HEK293 (cell line): ENCODE measurements at regions not wholly inside any gene's neighbourhood (a gene's known extent, or its start where the extent isn't known, plus 50 kb on each side); places are given as distances from the start of the nearest gene placed in this dataset.

Source experiments
- CTCF ChIA-PET: fragments of 350-600 bp; formaldehyde crosslinking; extraction: SDS; loops from one replicate; lab custom pipeline; 2021; ENCODE audit warnings: antibody characterized with exemption; lab: Yijun Ruan, JAX
- POLR2A ChIA-PET: fragments of 300-600 bp; formaldehyde crosslinking; extraction: SDS; loops from one replicate; lab custom pipeline; 2020; ENCODE audit warnings: antibody characterized with exemption, inconsistent platforms; lab: Yijun Ruan, JAX
- H3K27ac ChIP-seq: fragments of 200-500 bp; sonication (Bioruptor generic); 2 replicates; pipeline ENCODE4 v1.5.1; 2014; ENCODE audit warnings: low read depth, low read length, control low read depth, inconsistent platforms; ENCODE audit errors: extremely low read depth
- H3K36me3 ChIP-seq, 2 experiments: fragments of 200-500 bp in 1 of 2; sonication (Bioruptor generic) in 1 of 2; 1 replicate in 1 of 2; 2 replicates in 1 of 2; pipeline ENCODE4 v1.5.1; 2014 to 2017; ENCODE audit warnings: inconsistent platforms in 2 of 2, low read length in 2 of 2; ENCODE audit not compliant: control insufficient read depth in 2 of 2, insufficient read depth in 1 of 2
- H3K4me1 ChIP-seq: fragments of 200-500 bp; sonication (Bioruptor generic); 2 replicates; pipeline ENCODE4 v1.5.1; 2014; ENCODE audit warnings: mild to moderate bottlenecking, low read length, inconsistent platforms; ENCODE audit not compliant: control insufficient read depth, insufficient read depth
- H3K4me3 ChIP-seq: 2 replicates; pipeline ENCODE4 v1.5.1; 2011; ENCODE audit warnings: low read depth, mild to moderate bottlenecking, control low read depth, low read length, moderate library complexity
- H3K9me3 ChIP-seq: fragments of 200-500 bp; sonication (Bioruptor generic); 2 replicates; pipeline ENCODE4 v1.5.1; 2014; ENCODE audit warnings: low read depth, low read length, inconsistent platforms; ENCODE audit not compliant: control insufficient read depth, insufficient read depth
- KLF10 ChIP-seq: fragments of 450-650 bp; IDR thresholded peaks from 2 replicates; pipeline ENCODE4 v1.5.1; 2018; ENCODE audit warnings: missing biosample characterization, mild to moderate bottlenecking, missing genetic modification characterization
- RBAK ChIP-seq: fragments of 450-650 bp; formaldehyde crosslinking; IDR thresholded peaks from 2 replicates; pipeline ENCODE4 v1.5.1; 2016; ENCODE audit warnings: missing biosample characterization, missing genetic modification characterization
- TRIM28 ChIP-seq: IDR thresholded peaks from 2 replicates; pipeline ENCODE4 v1.6.1; 2011; ENCODE audit warnings: low read length, control low read depth, borderline replicate concordance
- ZBTB20 ChIP-seq: fragments of 450-650 bp; formaldehyde crosslinking; IDR thresholded peaks from 2 replicates; pipeline ENCODE4 v1.5.1; 2016; ENCODE audit warnings: missing biosample characterization, missing genetic modification characterization
- ZBTB26 ChIP-seq: fragments of 450-650 bp; formaldehyde crosslinking; optimal IDR thresholded peaks from 2 replicates; pipeline ENCODE3; 2016; ENCODE audit warnings: missing biosample characterization, mild to moderate bottlenecking, missing genetic modification characterization
- ZBTB7A ChIP-seq: fragments of 450-650 bp; formaldehyde crosslinking; IDR thresholded peaks from 2 replicates; pipeline ENCODE4 v1.5.1; 2016; ENCODE audit warnings: low read depth, missing biosample characterization, missing genetic modification characterization
- ZFP3 ChIP-seq: fragments of 450-650 bp; formaldehyde crosslinking; IDR thresholded peaks from 2 replicates; pipeline ENCODE4 v1.5.1; 2016; ENCODE audit warnings: low read depth, missing biosample characterization, missing genetic modification characterization
- ZFP41 ChIP-seq: fragments of 450-650 bp; formaldehyde crosslinking; IDR thresholded peaks from 2 replicates; pipeline ENCODE4 v1.5.1; 2016; ENCODE audit warnings: missing biosample characterization, missing genetic modification characterization, borderline replicate concordance
- ZNF16 ChIP-seq: fragments of 450-650 bp; formaldehyde crosslinking; IDR thresholded peaks from 2 replicates; pipeline ENCODE4 v1.5.1; 2016; ENCODE audit warnings: low read depth, missing biosample characterization, missing genetic modification characterization
- ZNF2 ChIP-seq: fragments of 450-650 bp; formaldehyde crosslinking; IDR thresholded peaks from 2 replicates; pipeline ENCODE4 v1.5.1; 2016; ENCODE audit warnings: missing biosample characterization, missing genetic modification characterization
- ZNF202 ChIP-seq: fragments of 450-650 bp; formaldehyde crosslinking; IDR thresholded peaks from 2 replicates; pipeline ENCODE4 v1.5.1; 2016; ENCODE audit warnings: missing biosample characterization, missing genetic modification characterization, borderline replicate concordance
- ZNF211 ChIP-seq: fragments of 450-650 bp; formaldehyde crosslinking; IDR thresholded peaks from 2 replicates; pipeline ENCODE4 v1.5.1; 2016; ENCODE audit warnings: low read depth, missing biosample characterization, missing genetic modification characterization
- ZNF23 ChIP-seq: fragments of 450-650 bp; formaldehyde crosslinking; IDR thresholded peaks from 2 replicates; pipeline ENCODE4 v1.5.1; 2016; ENCODE audit warnings: missing biosample characterization, missing genetic modification characterization, borderline replicate concordance
- ZNF24 ChIP-seq: fragments of 450-650 bp; formaldehyde crosslinking; IDR thresholded peaks from 2 replicates; pipeline ENCODE4 v1.5.1; 2016; ENCODE audit warnings: missing biosample characterization, missing genetic modification characterization
- ZNF266 ChIP-seq: fragments of 450-650 bp; formaldehyde crosslinking; IDR thresholded peaks from 2 replicates; pipeline ENCODE4 v1.5.1; 2016; ENCODE audit warnings: missing biosample characterization, missing genetic modification characterization, low read depth
- ZNF324 ChIP-seq: fragments of 450-650 bp; formaldehyde crosslinking; IDR thresholded peaks from 2 replicates; pipeline ENCODE4 v1.5.1; 2016; ENCODE audit warnings: missing biosample characterization, missing genetic modification characterization
- ZNF404 ChIP-seq: fragments of 450-650 bp; formaldehyde crosslinking; IDR thresholded peaks from 2 replicates; pipeline ENCODE4 v1.5.1; 2017; ENCODE audit warnings: missing biosample characterization, missing genetic modification characterization
- ZNF423 ChIP-seq: fragments of 450-650 bp; formaldehyde crosslinking; IDR thresholded peaks from 2 replicates; pipeline ENCODE4 v1.5.1; 2016; ENCODE audit warnings: missing biosample characterization, missing genetic modification characterization
- ZNF433 ChIP-seq: fragments of 450-650 bp; formaldehyde crosslinking; IDR thresholded peaks from 2 replicates; pipeline ENCODE4 v1.5.1; 2016; ENCODE audit warnings: missing biosample characterization, missing genetic modification characterization, low read depth
- ZNF501 ChIP-seq: fragments of 450-650 bp; formaldehyde crosslinking; IDR thresholded peaks from 2 replicates; pipeline ENCODE4 v1.5.1; 2016; ENCODE audit warnings: missing biosample characterization, missing genetic modification characterization
- ZNF514 ChIP-seq: fragments of 450-650 bp; formaldehyde crosslinking; IDR thresholded peaks from 2 replicates; pipeline ENCODE4 v1.5.1; 2016; ENCODE audit warnings: missing biosample characterization, missing genetic modification characterization
- ZNF544 ChIP-seq: fragments of 450-650 bp; formaldehyde crosslinking; IDR thresholded peaks from 2 replicates; pipeline ENCODE4 v1.5.0; 2017; ENCODE audit warnings: missing biosample characterization, missing genetic modification characterization
- ZNF600 ChIP-seq: fragments of 450-650 bp; formaldehyde crosslinking; IDR thresholded peaks from 2 replicates; pipeline ENCODE4 v1.5.1; 2016; ENCODE audit warnings: missing biosample characterization, missing genetic modification characterization
- ZNF664 ChIP-seq: fragments of 450-650 bp; formaldehyde crosslinking; IDR thresholded peaks from 2 replicates; pipeline ENCODE4 v1.5.1; 2016; ENCODE audit warnings: missing biosample characterization, missing genetic modification characterization
- ZNF701 ChIP-seq: fragments of 450-650 bp; formaldehyde crosslinking; IDR thresholded peaks from 2 replicates; pipeline ENCODE4 v1.5.1; 2016; ENCODE audit warnings: missing biosample characterization, missing genetic modification characterization
- ZNF776 ChIP-seq: fragments of 450-650 bp; formaldehyde crosslinking; IDR thresholded peaks from 2 replicates; pipeline ENCODE4 v1.5.0; 2017; ENCODE audit warnings: missing biosample characterization, missing genetic modification characterization, borderline replicate concordance
- ZNF791 ChIP-seq: fragments of 450-650 bp; formaldehyde crosslinking; IDR thresholded peaks from 2 replicates; pipeline ENCODE4 v1.5.1; 2016; ENCODE audit warnings: missing biosample characterization, missing genetic modification characterization
- ZNF830 ChIP-seq: fragments of 450-650 bp; IDR thresholded peaks from 2 replicates; pipeline ENCODE4 v1.5.0; 2018; ENCODE audit warnings: missing biosample characterization, missing genetic modification characterization, low read depth, mild to moderate bottlenecking, moderate library complexity
- ZSCAN30 ChIP-seq: fragments of 450-650 bp; IDR thresholded peaks from 2 replicates; pipeline ENCODE4 v1.5.1; 2018; ENCODE audit warnings: missing biosample characterization, mild to moderate bottlenecking, missing genetic modification characterization, moderate library complexity
- TF ChIP-seq, protein P1 (sequence below): IDR thresholded peaks from 2 replicates; pipeline ENCODE4 v1.6.1; 2011; ENCODE audit warnings: mild to moderate bottlenecking, low read depth, low read length, borderline replicate concordance
- TF ChIP-seq, protein P2 (sequence below): fragments of 450-650 bp; formaldehyde crosslinking; IDR thresholded peaks from 2 replicates; pipeline ENCODE4 v1.5.1; 2017; ENCODE audit warnings: missing biosample characterization, missing genetic modification characterization
- TF ChIP-seq, protein P3 (sequence below): fragments of 450-650 bp; formaldehyde crosslinking; IDR thresholded peaks from 2 replicates; pipeline ENCODE4 v1.5.1; 2016; ENCODE audit warnings: missing biosample characterization, missing genetic modification characterization

- H3K9me3 ChIP-seq: no peaks in the 10 kb centered on the region
- H3K27ac ChIP-seq: no peak overlapping the region
- ChIA-PET CTCF (interaction anchor here (1.4 kb wide), 1 partner anchor 12 kb away, joined by 3 read pairs; no protein-coding TSS in a partner anchor), POLR2A (no interaction called here)
- H3K4me1 ChIP-seq: no peaks in the 10 kb centered on the region
- TF ChIP-seq KLF10 (tag by site-specific recombination) (no peak), ZNF791 (tag by site-specific recombination) (no peak), ZNF202 (tag by site-specific recombination) (no peak), ZFP41 (tag by site-specific recombination) (no peak), ZNF501 (no peak), ZNF16 (no peak), ZNF830 (no peak), ZNF776 (tag by site-specific recombination) (no peak), ZNF600 (no peak), ZNF404 (tag by site-specific recombination) (no peak), ZNF324 (tag by site-specific recombination) (no peak)
- no peak overlapping the region for H3K4me3 ChIP-seq
- H3K36me3 ChIP-seq: no peaks in the 10 kb centered on the region
Observed at GRCh38 chr5:163041254-163041653, 396.1 kb upstream of the CCNG1 start.

- CTCF ChIA-PET: interaction anchor here (0.8 to 2.7 kb wide), 4 partner anchors 11 to 379 kb away, joined by 3 to 13 read pairs (median 4); no protein-coding TSS in a partner anchor
- POLR2A ChIA-PET: no interaction called here
- Histone ChIP-seq H3K36me3 (no peaks in the 10 kb centered on the region), H3K27ac (no peak overlapping the region), H3K9me3 (no peaks in the 10 kb centered on the region), H3K4me1 (no peaks in the 10 kb centered on the region), H3K4me3 (no peak overlapping the region)
- no peak for TF ChIP-seq ZNF433 (tag by site-specific recombination)
- no peak for TF ChIP-seq ZNF211
- no peak for TF ChIP-seq ZFP3
- TF ChIP-seq ZBTB20 (tag by site-specific recombination): no peak
- no peak for TF ChIP-seq ZBTB7A
- no peak for TF ChIP-seq ZNF266
Observed at GRCh38 chr5:163079618-163080017, 357.8 kb upstream of the CCNG1 start.

DNA sequence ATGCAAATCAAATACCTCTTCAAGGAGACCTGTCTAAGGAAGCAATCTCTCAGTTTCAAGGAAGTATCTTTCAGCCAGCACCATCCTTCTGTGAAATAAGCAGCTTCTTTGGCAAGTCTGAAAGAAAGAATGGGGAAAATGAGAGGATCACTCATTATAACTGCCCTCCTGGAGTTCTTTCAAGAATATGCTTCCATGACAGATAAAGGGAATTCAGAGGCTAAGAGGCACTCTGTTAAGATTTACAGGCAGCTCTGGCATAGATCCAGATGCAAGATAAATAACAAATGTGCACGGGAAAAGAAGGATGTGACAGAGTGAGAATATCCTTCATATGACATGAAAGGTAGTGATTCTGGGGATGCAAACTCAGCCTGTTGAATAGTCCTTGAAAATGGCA lies 348.2 kb upstream of the CCNG1 start:
- no peak overlapping the region for H3K27ac ChIP-seq
- ChIA-PET POLR2A (no interaction called here), CTCF (no interaction called here)
- TF ChIP-seq ZNF664 (tag by site-specific recombination) (no peak), ZNF24 (tag by site-specific recombination) (no peak), ZNF423 (tag by site-specific recombination) (no peak), TRIM28 (no peak), ZBTB26 (tag by site-specific recombination) (no peak), ZNF701 (tag by site-specific recombination) (no peak), ZNF404 (tag by site-specific recombination) (no peak), ZNF544 (tag by site-specific recombination) (no peak), ZNF23 (no peak), ZSCAN30 (tag by site-specific recombination) (no peak), RBAK (tag by site-specific recombination) (no peak), ZNF514 (tag by site-specific recombination) (no peak), ZNF2 (tag by site-specific recombination) (no peak)
- TF ChIP-seq, protein P1, sequence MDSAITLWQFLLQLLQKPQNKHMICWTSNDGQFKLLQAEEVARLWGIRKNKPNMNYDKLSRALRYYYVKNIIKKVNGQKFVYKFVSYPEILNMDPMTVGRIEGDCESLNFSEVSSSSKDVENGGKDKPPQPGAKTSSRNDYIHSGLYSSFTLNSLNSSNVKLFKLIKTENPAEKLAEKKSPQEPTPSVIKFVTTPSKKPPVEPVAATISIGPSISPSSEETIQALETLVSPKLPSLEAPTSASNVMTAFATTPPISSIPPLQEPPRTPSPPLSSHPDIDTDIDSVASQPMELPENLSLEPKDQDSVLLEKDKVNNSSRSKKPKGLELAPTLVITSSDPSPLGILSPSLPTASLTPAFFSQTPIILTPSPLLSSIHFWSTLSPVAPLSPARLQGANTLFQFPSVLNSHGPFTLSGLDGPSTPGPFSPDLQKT: no peak
- TF ChIP-seq, protein P2, sequence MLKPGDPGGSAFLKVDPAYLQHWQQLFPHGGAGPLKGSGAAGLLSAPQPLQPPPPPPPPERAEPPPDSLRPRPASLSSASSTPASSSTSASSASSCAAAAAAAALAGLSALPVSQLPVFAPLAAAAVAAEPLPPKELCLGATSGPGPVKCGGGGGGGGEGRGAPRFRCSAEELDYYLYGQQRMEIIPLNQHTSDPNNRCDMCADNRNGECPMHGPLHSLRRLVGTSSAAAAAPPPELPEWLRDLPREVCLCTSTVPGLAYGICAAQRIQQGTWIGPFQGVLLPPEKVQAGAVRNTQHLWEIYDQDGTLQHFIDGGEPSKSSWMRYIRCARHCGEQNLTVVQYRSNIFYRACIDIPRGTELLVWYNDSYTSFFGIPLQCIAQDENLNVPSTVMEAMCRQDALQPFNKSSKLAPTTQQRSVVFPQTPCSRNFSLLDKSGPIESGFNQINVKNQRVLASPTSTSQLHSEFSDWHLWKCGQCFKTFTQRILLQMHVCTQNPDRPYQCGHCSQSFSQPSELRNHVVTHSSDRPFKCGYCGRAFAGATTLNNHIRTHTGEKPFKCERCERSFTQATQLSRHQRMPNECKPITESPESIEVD (tag by site-specific recombination): no peak
- TF ChIP-seq, protein P3, sequence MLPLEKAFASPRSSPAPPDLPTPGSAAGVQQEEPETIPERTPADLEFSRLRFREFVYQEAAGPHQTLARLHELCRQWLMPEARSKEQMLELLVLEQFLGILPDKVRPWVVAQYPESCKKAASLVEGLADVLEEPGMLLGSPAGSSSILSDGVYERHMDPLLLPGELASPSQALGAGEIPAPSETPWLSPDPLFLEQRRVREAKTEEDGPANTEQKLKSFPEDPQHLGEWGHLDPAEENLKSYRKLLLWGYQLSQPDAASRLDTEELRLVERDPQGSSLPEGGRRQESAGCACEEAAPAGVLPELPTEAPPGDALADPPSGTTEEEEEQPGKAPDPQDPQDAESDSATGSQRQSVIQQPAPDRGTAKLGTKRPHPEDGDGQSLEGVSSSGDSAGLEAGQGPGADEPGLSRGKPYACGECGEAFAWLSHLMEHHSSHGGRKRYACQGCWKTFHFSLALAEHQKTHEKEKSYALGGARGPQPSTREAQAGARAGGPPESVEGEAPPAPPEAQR (tag by site-specific recombination): no peak

More for the DNA sequence above, 348.2 kb upstream of the CCNG1 start:
- no peak overlapping the region for H3K4me3 ChIP-seq
- no peaks in the 10 kb centered on the region for H3K4me1 ChIP-seq
- no peaks in the 10 kb centered on the region for H3K36me3 ChIP-seq
- no peaks in the 10 kb centered on the region for H3K9me3 ChIP-seq
